ENCODE measurements at regions not wholly inside any gene's neighbourhood (a gene's known extent, or its start where the extent isn't known, plus 50 kb on each side); places are given as distances from the start of the nearest gene placed in this dataset.

DNA sequence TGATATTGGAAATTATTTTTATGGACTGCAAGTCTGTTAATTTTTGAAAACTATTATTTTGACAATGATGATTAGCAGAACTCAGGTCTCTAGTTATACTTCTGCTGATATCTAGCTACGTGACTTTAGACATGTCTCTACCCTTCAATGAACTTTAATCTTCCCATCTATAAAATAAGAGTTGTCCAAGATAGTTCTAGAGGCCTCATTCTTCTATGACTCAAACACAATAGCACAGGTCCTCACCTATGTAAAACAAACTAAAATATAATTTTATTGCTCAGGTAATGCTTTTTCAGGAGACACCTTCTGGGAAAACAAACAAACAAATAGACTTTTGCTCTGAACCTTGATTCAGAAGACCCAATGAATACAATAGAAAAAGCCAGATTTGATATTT is 544.4 kb upstream of the SETBP1 start:
- Histone ChIP-seq H3K4me3 (no peak overlapping the region), H3K4me1 (no peaks in the 10 kb centered on the region), H3K27ac (no peak overlapping the region), H3K36me3 (no peaks in the 10 kb centered on the region), H3K27me3 (no peaks in the 10 kb centered on the region), H3K9me3 (peaks cover 0 to 6% (median 0%) of the 10 kb centered on the region in 4 donors)
- WGBS, 5 donors = 77 to 90% (median 84%) methylated on average over 1 of the region's 1 CpG
- TF ChIP-seq EP300 (IDR thresholded peaks at IDR 0.05) = no peak
- no peak for TF ChIP-seq POLR2A (IDR thresholded peaks at IDR 0.05)
- TF ChIP-seq POLR2AphosphoS5 (IDR thresholded peaks at IDR 0.05) = no peak
- TF ChIP-seq, protein P1, sequence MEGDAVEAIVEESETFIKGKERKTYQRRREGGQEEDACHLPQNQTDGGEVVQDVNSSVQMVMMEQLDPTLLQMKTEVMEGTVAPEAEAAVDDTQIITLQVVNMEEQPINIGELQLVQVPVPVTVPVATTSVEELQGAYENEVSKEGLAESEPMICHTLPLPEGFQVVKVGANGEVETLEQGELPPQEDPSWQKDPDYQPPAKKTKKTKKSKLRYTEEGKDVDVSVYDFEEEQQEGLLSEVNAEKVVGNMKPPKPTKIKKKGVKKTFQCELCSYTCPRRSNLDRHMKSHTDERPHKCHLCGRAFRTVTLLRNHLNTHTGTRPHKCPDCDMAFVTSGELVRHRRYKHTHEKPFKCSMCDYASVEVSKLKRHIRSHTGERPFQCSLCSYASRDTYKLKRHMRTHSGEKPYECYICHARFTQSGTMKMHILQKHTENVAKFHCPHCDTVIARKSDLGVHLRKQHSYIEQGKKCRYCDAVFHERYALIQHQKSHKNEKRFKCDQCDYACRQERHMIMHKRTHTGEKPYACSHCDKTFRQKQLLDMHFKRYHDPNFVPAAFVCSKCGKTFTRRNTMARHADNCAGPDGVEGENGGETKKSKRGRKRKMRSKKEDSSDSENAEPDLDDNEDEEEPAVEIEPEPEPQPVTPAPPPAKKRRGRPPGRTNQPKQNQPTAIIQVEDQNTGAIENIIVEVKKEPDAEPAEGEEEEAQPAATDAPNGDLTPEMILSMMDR (IDR thresholded peaks at IDR 0.05) = no peak
- intact Hi-C loops (cut with DNase I; ENCODE audit: low total_unique reads) = no loop called here
- no peak for DNase-seq

GRCh38 chr18:44143072-44143471 is 537.6 kb upstream of the SETBP1 start:
- Histone ChIP-seq H3K36me3 (no peaks in the 10 kb centered on the region), H3K27ac (no peak overlapping the region), H3K4me3 (no peak overlapping the region), H3K9me3 (no peaks in the 10 kb centered on the region), H3K4me1 (no peaks in the 10 kb centered on the region), H3K27me3 (no peaks in the 10 kb centered on the region)
- intact Hi-C loops (cut with DNase I; ENCODE audit: low total_unique reads) = no loop called here
- no peak for DNase-seq
- TF ChIP-seq POLR2A (IDR thresholded peaks at IDR 0.05) (no peak), EP300 (IDR thresholded peaks at IDR 0.05) (no peak), POLR2AphosphoS5 (IDR thresholded peaks at IDR 0.05) (no peak)
- TF ChIP-seq, protein P1 (IDR thresholded peaks at IDR 0.05) = no peak

DNA sequence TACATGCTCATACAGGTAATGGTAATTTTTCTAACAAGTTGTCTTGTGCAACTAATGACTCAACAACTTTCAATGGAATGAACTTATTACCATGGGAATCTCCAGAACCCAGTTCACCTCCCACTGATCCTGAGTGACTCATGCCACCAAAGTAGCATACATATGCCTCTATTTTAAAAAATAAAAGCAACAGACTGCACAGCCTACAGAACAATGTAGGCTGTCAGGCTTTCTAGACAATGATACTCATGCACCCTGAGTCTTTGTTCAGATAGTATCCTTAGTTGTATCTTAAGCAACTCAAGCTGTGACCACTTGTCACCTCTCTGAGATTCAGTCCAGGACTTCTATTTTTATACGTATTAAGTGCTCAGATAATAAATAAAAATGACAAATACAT is 531.0 kb upstream of the SETBP1 start:
- no peaks in the 10 kb centered on the region for H3K27me3 ChIP-seq
- no peak overlapping the region for H3K27ac ChIP-seq
- no peak for TF ChIP-seq POLR2A (IDR thresholded peaks at IDR 0.05)
- TF ChIP-seq, protein P1 (IDR thresholded peaks at IDR 0.05) = no peak
- TF ChIP-seq EP300 (IDR thresholded peaks at IDR 0.05) = no peak
- TF ChIP-seq POLR2AphosphoS5 (IDR thresholded peaks at IDR 0.05) = no peak
- no peaks in the 10 kb centered on the region for H3K9me3 ChIP-seq
- DNase-seq = no peak
- no peaks in the 10 kb centered on the region for H3K4me1 ChIP-seq
- H3K36me3 ChIP-seq = no peaks in the 10 kb centered on the region
- WGBS, 5 donors = 52 to 84% (median 76%) methylated on average over 1 of the region's 1 CpG
- intact Hi-C loops (cut with DNase I; ENCODE audit: low total_unique reads) = no loop called here
- H3K4me3 ChIP-seq = no peak overlapping the region

DNA sequence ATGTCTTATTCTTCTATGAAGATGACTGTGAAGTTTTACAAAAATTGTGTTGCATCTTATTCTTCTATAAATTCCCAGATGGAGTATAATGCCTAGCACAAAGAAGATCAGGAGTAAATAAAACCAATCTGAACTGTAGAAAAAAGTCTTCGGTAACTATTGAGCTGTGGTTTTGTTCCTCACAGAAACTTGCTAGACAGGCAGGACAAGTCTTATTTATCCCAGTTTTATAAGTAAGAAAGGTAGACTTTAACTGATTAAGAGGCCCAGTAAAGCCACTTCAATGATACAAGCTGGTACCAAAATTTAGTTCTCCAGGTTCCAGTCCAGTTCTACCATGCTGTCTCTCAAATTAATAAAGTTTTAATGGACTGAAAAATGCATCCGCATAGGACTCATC is 526.7 kb upstream of the SETBP1 start:
- no peak overlapping the region for H3K4me3 ChIP-seq
- no peaks in the 10 kb centered on the region for H3K36me3 ChIP-seq
- TF ChIP-seq POLR2A (IDR thresholded peaks at IDR 0.05) (no peak), POLR2AphosphoS5 (IDR thresholded peaks at IDR 0.05) (no peak), EP300 (IDR thresholded peaks at IDR 0.05) (no peak)
- TF ChIP-seq, protein P1 (IDR thresholded peaks at IDR 0.05) = no peak
- peak in 1 of 2 donors; percentile 54 for DNase-seq
- no peak overlapping the region for H3K27ac ChIP-seq
- no peaks in the 10 kb centered on the region for H3K9me3 ChIP-seq
- no peaks in the 10 kb centered on the region for H3K4me1 ChIP-seq
- no peaks in the 10 kb centered on the region for H3K27me3 ChIP-seq
- intact Hi-C loops (cut with DNase I; ENCODE audit: low total_unique reads) = no loop called here
- 33 to 82% (median 56%) methylated on average over 2 of the region's 2 CpGs for WGBS, 5 donors
